Spinal cord (tissue), 9 donors: ENCODE measurements at regions not wholly inside any gene's neighbourhood (a gene's known extent, or its start where the extent isn't known, plus 50 kb on each side); places are given as distances from the start of the nearest gene placed in this dataset.
A peak's percentile ranks its signal among the peaks of the same experiment; 100 is the strongest.

Experiments
- DNase-seq, 6 donors: peaks; one replicate each; pipeline versions ENCODE4 v3.0.0 to v3.0.0-alpha.2; 2013 to 2015; ENCODE audit warnings: low spot score in 6 of 6, low read depth in 4 of 6
- H3K27ac ChIP-seq: one replicate; pipeline ENCODE4 v1.5.1; 2013; ENCODE audit warnings: low read depth, low read length, control low read depth
- H3K27me3 ChIP-seq: one replicate; pipeline ENCODE4 v1.6.1; 2013; ENCODE audit warnings: low read length; ENCODE audit not compliant: control insufficient read depth, insufficient read depth
- H3K36me3 ChIP-seq: one replicate; pipeline ENCODE4 v1.6.1; 2013; ENCODE audit warnings: low read length; ENCODE audit not compliant: control insufficient read depth, insufficient read depth
- H3K4me1 ChIP-seq: one replicate; pipeline ENCODE4 v1.6.1; 2013; ENCODE audit warnings: low read length; ENCODE audit not compliant: control insufficient read depth, insufficient read depth
- H3K4me3 ChIP-seq: one replicate; pipeline ENCODE4 v1.5.1; 2013; ENCODE audit warnings: low read depth, low read length, control low read depth
- H3K9me3 ChIP-seq: one replicate; pipeline ENCODE4 v1.6.1; 2013; ENCODE audit warnings: low read length; ENCODE audit not compliant: control insufficient read depth, insufficient read depth
- WGBS: methylation state at CpG from one replicate; pipeline ENCODE4 v1.1.5; 2013; ENCODE audit warnings: missing lambda C conversion rate; ENCODE audit not compliant: insufficient coverage; 5-methylcytosine and 5-hydroxymethylcytosine counted together
- donor health status: healthy.

DNA sequence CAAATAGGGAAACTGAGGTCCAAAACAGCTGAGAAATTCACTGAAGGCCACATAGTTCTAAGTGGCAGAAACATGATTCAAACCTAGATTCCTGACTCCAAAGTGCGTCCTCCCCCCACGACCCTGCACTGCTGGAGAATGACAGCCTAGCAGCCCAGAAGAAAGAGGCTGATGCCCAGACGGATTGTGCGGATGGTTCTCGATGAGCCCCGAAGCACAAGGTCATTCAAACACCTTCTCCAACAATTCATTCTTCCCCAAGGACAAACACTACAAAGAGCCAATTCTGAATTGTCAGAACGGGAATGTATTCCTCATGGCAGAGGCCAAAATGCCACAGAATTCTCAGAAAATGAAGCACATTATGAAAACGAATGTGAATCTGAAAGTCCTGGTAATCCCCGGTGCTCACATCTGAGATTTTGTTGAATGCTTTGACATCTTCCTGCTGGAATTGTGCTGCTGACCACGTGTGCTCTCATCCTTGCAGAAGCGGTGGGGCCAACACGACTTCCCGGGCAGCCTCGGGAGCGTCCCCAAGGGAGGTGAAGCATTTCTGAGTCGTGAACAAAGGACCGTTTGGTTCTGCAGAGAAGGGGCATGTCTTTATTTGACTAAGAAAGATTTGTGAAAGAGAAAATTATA is 337.0 kb downstream of the EIPR1 start:
- Histone ChIP-seq H3K4me1 (peaks cover 25% of the 10 kb centered on the region), H3K27me3 (no peaks in the 10 kb centered on the region), H3K9me3 (no peaks in the 10 kb centered on the region), H3K27ac (no peak overlapping the region), H3K36me3 (peaks cover 1% of the 10 kb centered on the region), H3K4me3 (no peak overlapping the region)
- 54% methylated on average over 15 of the region's 17 CpGs for WGBS
- peak in 1 of 6 donors; percentile 58 for DNase-seq

- H3K27me3 ChIP-seq, result no peaks in the 10 kb centered on the region
- no peaks in the 10 kb centered on the region for H3K9me3 ChIP-seq
- H3K4me3 ChIP-seq, result no peak overlapping the region
- WGBS, result 100% methylated on average over 2 of the region's 2 CpGs
- DNase-seq, result no peak
- no peaks in the 10 kb centered on the region for H3K36me3 ChIP-seq
- H3K27ac ChIP-seq, result no peak overlapping the region
- H3K4me1 ChIP-seq, result peaks cover 25% of the 10 kb centered on the region
These were observed 337.6 kb downstream of the EIPR1 start for GRCh38 chr2:3040066-3040428.

DNA sequence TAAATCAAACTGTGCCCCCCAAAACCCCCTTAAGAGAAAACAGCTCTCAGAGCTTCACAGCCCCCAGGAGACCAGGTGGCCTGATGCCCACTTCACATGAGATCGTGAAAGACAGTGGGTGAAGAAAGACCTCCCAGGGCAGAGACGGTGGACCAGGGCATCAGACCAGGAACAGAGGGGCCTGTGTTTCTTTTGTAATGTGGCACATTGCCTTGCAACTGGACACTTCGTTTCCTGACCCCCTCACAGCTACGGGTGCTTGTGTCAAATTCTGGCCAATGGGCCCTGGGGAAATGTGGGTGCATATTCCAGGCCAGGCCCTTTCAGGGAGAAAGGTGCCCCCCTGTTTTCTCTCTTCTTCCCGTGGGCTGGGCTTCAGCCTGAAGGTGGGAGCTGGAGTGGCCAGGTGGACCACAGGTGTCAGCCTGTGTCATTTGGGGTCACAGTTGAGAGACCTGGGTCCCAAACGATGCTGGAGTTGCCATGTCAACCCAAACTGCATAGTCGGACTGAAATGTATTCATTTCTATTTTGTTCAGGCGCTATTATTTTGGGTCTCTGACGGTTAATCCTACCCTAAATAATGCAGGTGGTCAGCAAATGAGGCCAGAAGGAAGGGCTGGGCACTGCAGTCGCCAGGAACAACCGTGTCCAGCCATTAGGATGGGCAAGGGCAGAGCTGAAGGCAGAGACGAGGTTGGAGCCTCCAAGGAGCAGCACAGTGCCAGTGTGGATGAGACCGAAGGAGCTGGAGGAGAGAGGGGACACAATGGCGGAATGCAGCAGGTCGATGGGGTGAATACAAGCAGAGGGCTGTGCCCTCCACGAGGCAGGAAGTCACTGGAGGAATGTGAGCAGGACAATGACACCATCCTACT is 338.2 kb downstream of the EIPR1 start:
- H3K4me3 ChIP-seq, result no peak overlapping the region
- 91% methylated on average over 14 of the region's 16 CpGs for WGBS
- no peak for DNase-seq
- H3K4me1 ChIP-seq, result peaks cover 25% of the 10 kb centered on the region
- no peaks in the 10 kb centered on the region for H3K27me3 ChIP-seq
- H3K36me3 ChIP-seq, result no peaks in the 10 kb centered on the region
- no peak overlapping the region for H3K27ac ChIP-seq
- no peaks in the 10 kb centered on the region for H3K9me3 ChIP-seq

DNA sequence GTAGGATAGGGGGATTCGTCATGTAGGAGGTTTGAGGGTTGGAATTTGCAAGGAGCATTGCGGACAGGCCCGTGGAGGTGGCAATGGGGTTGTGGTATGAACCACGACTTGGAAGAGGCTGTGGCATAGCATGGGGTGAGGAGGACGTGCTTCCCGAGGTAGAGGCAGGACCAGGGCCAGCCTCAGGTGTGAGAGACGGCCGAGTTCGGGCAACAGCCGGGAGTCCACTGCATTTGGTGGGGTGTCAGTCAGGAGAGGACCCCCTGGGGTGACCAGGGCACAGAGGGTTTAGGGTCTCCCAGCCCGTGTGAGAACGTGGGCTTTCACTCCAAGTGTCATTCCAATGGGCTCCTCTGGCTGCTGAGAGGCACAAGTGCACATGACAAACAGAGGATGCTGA is 339.0 kb downstream of the EIPR1 start:
- H3K4me1 ChIP-seq, result peaks cover 25% of the 10 kb centered on the region
- H3K4me3 ChIP-seq, result no peak overlapping the region
- no peak overlapping the region for H3K27ac ChIP-seq
- H3K27me3 ChIP-seq, result no peaks in the 10 kb centered on the region
- no peak for DNase-seq
- H3K36me3 ChIP-seq, result no peaks in the 10 kb centered on the region
- no peaks in the 10 kb centered on the region for H3K9me3 ChIP-seq
- 96% methylated on average over 12 of the region's 12 CpGs for WGBS

DNA sequence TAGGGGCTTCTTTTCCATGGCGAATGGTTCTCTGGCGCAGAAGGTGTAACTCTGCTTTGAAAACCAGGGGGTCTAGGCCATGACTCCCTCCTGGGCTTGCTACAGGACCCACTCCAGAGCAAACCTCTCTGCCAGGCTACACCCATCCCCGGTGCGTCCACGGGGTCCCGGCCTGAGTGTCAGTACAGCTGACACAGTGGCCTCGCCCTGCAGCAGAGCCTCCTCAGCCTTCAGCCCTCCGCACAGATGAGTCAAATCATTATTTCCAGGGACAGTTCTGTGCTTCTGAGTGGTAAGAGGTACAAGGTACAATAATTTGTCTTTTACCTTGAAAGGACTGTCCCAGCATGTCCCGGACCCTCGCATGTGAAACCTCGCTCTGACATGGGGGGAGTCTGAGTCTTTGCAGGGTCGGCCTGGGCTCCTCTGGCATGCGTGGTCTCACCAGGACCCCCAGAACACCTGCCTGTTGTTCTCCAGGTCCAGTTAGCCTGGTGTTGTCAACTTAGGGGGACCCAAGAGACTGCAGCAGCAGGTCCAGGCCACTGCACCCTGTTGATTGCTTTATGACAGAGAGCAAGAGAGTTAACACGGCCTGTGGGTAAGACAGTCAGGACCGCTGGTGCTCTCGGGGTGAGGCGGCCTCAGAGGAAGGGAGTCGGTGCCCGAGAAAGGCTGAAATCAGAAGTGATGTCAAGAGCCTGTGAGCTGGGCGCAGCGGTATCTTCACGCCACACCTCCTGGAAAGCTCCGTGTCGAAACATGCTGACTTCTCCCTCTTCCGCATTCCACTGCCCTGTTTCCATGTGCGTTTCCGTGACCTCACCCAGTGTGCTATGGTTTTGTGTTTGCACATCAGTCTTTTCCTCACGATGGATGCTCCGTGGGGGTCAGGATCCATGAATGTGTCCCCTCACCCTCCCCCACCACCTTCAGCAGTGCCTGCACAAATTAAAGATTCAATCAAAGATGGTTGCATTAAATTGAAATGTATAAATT is 340.1 kb downstream of the EIPR1 start:
- no peaks in the 10 kb centered on the region for H3K9me3 ChIP-seq
- WGBS, result 93% methylated on average over 26 of the region's 29 CpGs
- H3K27me3 ChIP-seq, result no peaks in the 10 kb centered on the region
- no peak for DNase-seq
- H3K27ac ChIP-seq, result no peak overlapping the region
- no peaks in the 10 kb centered on the region for H3K36me3 ChIP-seq
- no peak overlapping the region for H3K4me3 ChIP-seq
- peaks cover 17% of the 10 kb centered on the region for H3K4me1 ChIP-seq

- Histone ChIP-seq H3K4me1 (peaks cover 9% of the 10 kb centered on the region), H3K9me3 (no peaks in the 10 kb centered on the region), H3K36me3 (no peaks in the 10 kb centered on the region), H3K4me3 (no peak overlapping the region), H3K27me3 (no peaks in the 10 kb centered on the region), H3K27ac (no peak overlapping the region)
- WGBS, result 98% methylated on average over 17 of the region's 18 CpGs
- DNase-seq, result no peak
These were observed 341.0 kb downstream of the EIPR1 start for GRCh38 chr2:3036432-3037125.

- H3K27ac ChIP-seq, result no peak overlapping the region
- no peaks in the 10 kb centered on the region for H3K27me3 ChIP-seq
- 94% methylated on average over 20 of the region's 21 CpGs for WGBS
- no peaks in the 10 kb centered on the region for H3K4me1 ChIP-seq
- no peaks in the 10 kb centered on the region for H3K9me3 ChIP-seq
- H3K36me3 ChIP-seq, result no peaks in the 10 kb centered on the region
- no peak overlapping the region for H3K4me3 ChIP-seq
- DNase-seq, result no peak
These were observed 342.1 kb downstream of the EIPR1 start for GRCh38 chr2:3035385-3036050.

DNA sequence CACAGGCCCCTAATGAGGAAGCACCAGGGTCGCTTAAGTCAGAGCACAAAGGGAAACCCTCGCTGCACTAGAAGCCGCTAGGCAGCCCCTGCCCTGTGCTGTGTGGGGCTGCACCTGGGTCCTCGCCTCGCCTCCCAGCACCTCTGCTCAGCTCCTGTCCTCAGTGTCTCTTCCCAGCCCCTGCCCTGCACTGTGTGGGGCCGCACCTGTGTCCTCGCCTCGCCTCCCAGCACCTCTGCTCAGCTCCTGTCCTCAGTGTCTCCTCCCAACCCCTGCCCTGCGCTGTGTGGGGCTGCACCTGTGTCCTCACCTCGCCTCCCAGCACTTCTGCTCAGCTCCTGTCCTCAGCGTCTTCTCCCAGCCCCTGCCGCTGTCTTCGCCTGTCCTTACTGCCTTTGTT is 342.8 kb downstream of the EIPR1 start:
- Histone ChIP-seq H3K4me1 (no peaks in the 10 kb centered on the region), H3K27ac (no peak overlapping the region), H3K27me3 (no peaks in the 10 kb centered on the region), H3K9me3 (no peaks in the 10 kb centered on the region), H3K4me3 (no peak overlapping the region), H3K36me3 (no peaks in the 10 kb centered on the region)
- DNase-seq, result no peak
- 88% methylated on average over 13 of the region's 13 CpGs for WGBS
